H1 (cell line): ENCODE measurements at regions not wholly inside any gene's neighbourhood (a gene's known extent, or its start where the extent isn't known, plus 50 kb on each side); places are given as distances from the start of the nearest gene placed in this dataset.

Experiments
- BACH1 ChIP-seq: IDR thresholded peaks from 2 replicates; pipeline ENCODE4 v1.6.1; 2012; ENCODE audit warnings: low read length, improper control_type of control experiment
- BCL11A ChIP-seq, 2 experiments: IDR thresholded peaks; one replicate each; pipeline ENCODE4 v1.6.1; 2011; ENCODE audit warnings: low read depth in 2 of 2, low read length in 2 of 2, mild to moderate bottlenecking in 2 of 2
- EZH2 ChIP-seq: fragments of 200-600 bp; sonication (generic); IDR thresholded peaks from 2 replicates; pipeline ENCODE4 v1.7.1; 2012; ENCODE audit warnings: low read depth, mild to moderate bottlenecking, moderate library complexity, low read length, inconsistent platforms; ENCODE audit not compliant: severe bottlenecking
- KDM1A ChIP-seq: fragments of 200-600, 300-600 bp; sonication (generic); IDR thresholded peaks from 2 replicates; pipeline ENCODE4 v1.7.1; 2016; ENCODE audit warnings: mild to moderate bottlenecking, low read length, borderline replicate concordance
- TF ChIP-seq, protein P1 (sequence below), 3 experiments: IDR thresholded peaks; 1 replicate in 2 of 3; 2 replicates in 1 of 3; pipeline versions ENCODE4 v1.5.1 to v1.6.1; 2011; ENCODE audit warnings: low read length in 3 of 3, mild to moderate bottlenecking in 3 of 3, inconsistent platforms in 2 of 3, low read depth in 1 of 3, moderate library complexity in 1 of 3; ENCODE audit not compliant: insufficient read depth in 1 of 3; ENCODE audit errors: control extremely low read depth in 1 of 3

- TF ChIP-seq, protein P1, sequence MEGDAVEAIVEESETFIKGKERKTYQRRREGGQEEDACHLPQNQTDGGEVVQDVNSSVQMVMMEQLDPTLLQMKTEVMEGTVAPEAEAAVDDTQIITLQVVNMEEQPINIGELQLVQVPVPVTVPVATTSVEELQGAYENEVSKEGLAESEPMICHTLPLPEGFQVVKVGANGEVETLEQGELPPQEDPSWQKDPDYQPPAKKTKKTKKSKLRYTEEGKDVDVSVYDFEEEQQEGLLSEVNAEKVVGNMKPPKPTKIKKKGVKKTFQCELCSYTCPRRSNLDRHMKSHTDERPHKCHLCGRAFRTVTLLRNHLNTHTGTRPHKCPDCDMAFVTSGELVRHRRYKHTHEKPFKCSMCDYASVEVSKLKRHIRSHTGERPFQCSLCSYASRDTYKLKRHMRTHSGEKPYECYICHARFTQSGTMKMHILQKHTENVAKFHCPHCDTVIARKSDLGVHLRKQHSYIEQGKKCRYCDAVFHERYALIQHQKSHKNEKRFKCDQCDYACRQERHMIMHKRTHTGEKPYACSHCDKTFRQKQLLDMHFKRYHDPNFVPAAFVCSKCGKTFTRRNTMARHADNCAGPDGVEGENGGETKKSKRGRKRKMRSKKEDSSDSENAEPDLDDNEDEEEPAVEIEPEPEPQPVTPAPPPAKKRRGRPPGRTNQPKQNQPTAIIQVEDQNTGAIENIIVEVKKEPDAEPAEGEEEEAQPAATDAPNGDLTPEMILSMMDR (IDR thresholded peaks at IDR 0.05; ENCODE audit: control extremely low read depth in 1 of 3, insufficient read depth in 1 of 3, low read depth in 1 of 3, low read length in 3 of 3), result no peak
- no peak for TF ChIP-seq BCL11A (IDR thresholded peaks at IDR 0.05; ENCODE audit: low read depth in 2 of 2, low read length in 2 of 2)
- no peak for TF ChIP-seq EZH2
- TF ChIP-seq BACH1, result no peak
- TF ChIP-seq KDM1A, result no peak
Observed at GRCh38 chr20:29741894-29742698, 1515.4 kb upstream of the DEFB115 start (continued).
